ENCODE measurements at regions not wholly inside any gene's neighbourhood (a gene's known extent, or its start where the extent isn't known, plus 50 kb on each side); places are given as distances from the start of the nearest gene placed in this dataset.
"Not testable (repeated sequence)": the region's sequence is repeated elsewhere in the genome, so short reads cannot be mapped to it uniquely, and the experiment has no call there.

GRCh38 chr1:73842436-73842835 lies 355.5 kb downstream of the LRRIQ3 start:
- no peak for DNase-seq

GRCh38 chr1:73839922-73840321 lies 358.1 kb downstream of the LRRIQ3 start:
- no peak for DNase-seq

DNA sequence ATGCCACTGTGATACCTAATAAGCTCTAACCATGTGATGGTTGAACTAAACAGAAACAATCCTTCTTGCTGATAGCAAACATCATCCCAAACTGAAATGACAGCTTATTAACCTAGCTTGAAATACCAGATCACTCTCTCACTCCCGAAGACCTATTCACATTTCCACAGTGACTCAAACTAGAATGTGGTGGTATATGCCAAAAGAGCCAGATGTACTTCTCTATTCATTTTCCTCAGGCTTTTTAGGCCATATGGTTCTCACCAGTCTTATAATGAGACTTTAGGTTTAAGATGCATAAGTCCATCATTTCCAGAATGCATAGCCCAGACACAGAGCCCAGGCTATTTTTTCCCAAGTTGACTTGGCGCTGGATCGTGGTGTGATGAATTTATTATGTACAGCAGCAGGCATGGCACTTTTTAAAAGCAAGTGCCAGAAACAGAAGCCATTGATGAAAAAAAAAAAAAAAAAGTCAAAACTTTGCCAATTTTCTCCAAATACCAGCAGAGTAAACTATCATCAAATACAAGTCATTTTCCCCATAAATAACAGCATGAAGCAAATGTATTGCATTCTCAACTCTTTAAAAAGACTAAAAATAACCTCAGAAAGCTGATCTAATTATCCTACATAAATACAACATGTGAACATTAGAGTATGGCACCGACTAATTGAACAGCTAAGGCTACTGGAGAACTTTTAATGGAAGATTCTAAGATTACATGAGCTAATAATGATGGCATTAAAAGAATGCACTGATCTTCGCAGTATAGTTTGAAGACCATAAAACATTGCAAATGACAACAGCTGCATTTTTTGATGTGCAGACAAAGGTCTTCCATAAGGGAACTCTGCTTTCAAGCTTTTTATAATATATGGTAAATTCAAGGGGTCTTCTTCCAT lies 365.4 kb downstream of the LRRIQ3 start:
- DNase-seq = no peak

DNA sequence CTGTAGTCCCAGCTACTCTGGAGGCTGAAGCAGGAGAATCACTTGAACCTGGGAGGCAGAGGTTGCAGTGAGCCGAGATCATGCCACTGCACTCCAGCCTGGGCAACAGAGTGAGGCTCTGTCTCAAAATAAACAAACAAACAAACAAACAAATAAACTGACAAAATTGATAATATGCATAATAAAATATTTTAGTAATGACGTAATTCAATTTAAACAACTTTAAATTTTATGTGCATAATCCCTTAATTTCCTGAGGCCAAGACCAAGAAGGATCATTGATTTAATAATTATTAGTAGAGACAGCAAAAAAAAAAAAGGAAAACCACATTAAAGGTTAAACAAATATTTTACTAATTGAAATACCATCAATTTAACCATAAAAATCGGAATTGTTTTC lies 370.7 kb downstream of the LRRIQ3 start:
- DNase-seq = not testable (repeated sequence)

DNA sequence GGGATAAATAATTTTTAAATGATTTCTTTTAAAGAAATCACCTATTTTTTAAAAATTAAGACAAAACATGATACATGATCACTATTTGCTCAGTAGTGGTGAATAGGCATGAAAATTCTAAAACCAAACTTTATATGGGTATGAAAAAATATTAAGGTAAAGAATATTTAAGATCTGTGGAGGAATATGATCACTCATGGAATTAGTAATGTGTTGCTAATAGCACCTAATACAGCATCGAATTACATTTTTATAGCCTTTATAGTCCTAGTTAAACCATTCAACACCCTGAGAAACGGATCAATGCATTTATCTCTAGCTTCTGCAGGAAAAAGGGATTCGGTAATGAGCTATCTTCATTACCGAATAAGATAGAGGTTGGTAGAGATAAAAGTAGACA lies 373.9 kb downstream of the LRRIQ3 start:
- DNase-seq = no peak

DNA sequence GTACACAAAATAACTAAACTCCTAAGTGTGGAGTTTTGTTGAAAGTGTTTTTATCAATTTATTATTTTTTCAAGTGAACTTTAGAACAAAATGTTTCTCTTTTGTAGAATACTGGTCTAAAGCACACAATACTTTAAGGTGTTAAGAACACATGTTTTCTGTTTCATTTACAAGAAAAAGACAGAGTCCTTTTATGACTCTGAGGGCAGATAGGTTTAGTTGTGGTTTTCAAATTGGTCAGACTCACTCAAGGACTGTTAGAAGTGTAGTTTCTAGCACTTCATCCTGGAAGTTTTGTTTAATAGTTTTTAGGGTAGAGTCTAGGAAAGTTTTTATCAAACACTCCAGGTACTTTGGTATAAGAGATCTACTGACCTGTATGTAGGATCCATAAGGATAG lies 376.5 kb downstream of the LRRIQ3 start:
- no peak for DNase-seq

DNA sequence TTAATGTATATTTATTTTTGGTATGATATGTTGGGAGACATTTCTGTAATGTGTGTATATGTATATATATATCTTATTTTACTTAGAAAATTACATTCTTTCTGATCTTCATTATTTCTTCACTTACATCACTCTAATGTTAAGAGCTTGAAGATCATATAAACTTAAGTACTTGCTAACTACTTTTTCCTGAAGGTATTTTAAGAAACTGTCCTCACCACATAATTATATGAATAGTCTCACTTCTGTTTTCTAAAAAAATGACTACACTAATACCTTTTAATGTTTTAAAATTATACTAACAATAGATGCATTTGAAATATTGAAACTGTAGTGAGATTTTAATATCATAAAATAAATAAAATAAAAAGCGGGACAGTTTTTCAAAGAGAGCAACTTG lies 377.1 kb downstream of the LRRIQ3 start:
- no peak for DNase-seq

GRCh38 chr1:73813716-73814115 lies 384.3 kb downstream of the LRRIQ3 start:
- DNase-seq = no peak

- DNase-seq = no peak
These were observed 384.7 kb downstream of the LRRIQ3 start for GRCh38 chr1:73813236-73813635.

DNA sequence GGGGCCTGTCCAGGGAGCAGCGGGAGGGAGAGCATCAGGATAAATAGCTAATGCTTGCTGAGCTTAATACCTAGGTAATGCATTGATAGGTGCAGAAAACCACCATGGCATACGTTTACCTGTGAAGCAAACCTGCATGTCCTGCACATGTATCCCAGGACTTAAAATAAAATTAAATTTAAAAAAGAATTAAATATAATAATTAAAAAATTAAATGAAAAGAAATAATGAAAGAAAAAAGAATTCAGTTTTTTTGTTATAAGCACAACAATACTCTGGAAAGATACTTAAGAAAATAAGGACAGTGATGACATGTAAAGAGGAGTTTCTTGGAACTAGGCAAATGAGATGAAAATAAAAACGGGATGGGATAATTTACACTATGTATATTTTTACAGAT lies 386.2 kb downstream of the LRRIQ3 start:
- DNase-seq = no peak

- DNase-seq = no peak
These were observed 393.0 kb downstream of the LRRIQ3 start for GRCh38 chr1:73804935-73805334.

GRCh38 chr1:73803380-73803779 lies 394.6 kb downstream of the LRRIQ3 start:
- DNase-seq = no peak

- DNase-seq = no peak
These were observed 396.0 kb downstream of the LRRIQ3 start for GRCh38 chr1:73801912-73802429.

- DNase-seq = no peak
These were observed 397.6 kb downstream of the LRRIQ3 start for GRCh38 chr1:73800376-73800775.

- DNase-seq = no peak
These were observed 408.0 kb downstream of the LRRIQ3 start for GRCh38 chr1:73789965-73790364.

DNA sequence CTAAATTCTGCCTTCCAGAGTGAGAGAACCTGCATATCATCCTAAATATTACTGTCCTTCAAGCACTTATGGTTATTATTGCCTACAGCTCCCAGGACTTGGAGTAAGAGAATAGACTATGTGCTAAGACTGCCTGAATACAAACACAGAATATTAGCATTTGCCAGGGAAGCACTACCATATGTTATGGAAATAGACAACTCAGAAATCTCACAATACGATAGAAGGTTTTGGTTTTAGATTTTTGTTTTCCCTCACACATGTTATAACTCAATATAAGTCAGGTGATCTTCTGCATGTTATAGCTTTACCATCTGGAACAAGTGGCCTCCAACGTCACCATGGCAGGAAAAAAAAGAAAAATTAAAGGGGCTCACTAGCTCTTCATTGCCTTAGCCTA lies 413.9 kb downstream of the LRRIQ3 start:
- no peak for DNase-seq

DNA sequence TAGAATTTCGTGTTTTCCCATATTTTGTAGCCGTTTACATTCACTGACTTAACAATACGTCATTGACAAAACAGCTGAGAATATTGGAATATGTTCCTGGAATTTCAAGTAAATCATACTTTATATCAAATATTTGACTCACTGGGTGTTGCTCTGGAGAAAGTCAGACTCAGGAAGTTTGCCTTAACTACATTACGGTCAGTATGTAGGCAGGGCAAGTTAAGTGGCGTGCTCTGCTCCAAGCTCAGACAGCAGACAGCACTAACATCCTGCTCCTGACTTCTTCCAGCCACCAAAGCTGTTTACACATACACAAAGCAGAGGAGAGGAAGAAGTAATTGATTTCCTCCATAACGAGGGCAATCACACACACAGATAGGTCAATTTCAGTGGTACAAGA lies 414.6 kb downstream of the LRRIQ3 start:
- DNase-seq = no peak

- DNase-seq = no peak
These were observed 415.1 kb downstream of the LRRIQ3 start for GRCh38 chr1:73782901-73783300.

DNA sequence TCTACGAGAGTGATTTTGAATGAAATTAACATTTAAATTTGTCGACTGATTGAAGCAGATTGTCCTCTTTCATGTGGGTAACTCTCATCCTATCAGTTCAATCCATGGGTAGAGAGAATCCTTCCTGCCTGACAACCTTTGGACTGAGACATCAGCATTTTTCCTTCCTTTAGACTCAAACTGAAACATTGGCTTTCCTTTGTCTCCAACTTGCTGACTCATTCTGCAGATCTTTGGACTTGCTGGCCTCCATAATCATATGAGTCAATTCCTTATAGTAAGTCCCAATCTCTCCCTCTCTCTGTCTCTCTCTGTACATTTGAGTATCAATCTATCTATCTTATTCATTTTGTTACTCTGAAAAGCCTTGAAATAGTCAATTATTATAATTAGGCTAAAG lies 416.7 kb downstream of the LRRIQ3 start:
- no peak for DNase-seq

DNA sequence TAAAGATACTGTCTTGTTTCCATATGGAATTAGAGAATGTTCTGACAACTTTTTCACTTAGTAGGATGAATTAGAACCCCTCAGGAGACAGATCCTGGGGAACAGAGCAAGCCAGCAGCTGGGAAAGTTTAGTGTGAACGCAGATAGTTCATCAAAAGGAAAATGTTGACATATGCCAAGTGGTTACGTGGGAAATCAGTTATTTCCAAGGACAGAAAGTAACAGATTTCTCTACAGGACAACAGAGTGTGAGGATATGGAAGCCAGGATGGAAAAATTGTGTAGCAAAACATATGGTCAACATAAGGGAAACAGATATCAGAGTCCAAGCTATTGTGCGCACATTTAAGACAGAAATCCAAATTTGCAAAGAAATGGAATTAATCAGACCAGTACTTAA lies 419.5 kb downstream of the LRRIQ3 start:
- no peak for DNase-seq

DNA sequence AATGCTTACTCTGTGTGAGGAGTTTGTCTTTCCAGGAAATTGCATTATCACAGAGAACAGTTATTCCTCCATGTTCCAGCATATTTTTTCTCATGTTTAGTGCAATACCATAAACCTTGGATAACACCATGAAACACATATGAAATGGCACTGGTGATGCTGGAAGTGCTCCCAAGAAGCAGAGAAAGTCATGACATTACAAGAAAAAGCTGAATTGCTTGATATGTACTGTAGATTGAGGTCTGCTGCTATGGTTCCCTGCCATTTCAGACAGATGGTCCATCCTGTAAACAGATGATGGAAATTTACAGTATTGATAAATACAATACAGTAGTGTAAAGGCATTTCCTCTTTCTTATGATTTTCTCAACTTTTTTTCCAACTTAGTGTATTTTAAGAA lies 422.1 kb downstream of the LRRIQ3 start:
- DNase-seq = no peak

DNA sequence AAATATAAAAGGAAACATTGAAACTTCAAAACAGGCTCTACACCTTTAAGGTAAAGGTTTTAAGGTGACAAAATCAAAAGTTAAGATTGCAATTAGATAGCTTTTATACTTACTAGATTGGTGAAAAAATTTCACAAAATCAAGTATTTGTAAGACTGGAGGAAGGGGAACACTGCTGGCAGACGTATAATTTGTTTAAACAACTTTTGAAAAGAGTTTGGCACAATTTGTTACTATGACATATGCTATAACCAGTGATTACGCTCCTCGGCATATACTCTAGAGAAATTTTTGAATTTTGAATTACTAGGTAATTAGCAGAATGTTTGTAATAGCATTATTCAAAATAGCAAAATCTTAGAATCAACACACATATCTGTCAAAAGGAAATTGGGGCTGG lies 425.0 kb downstream of the LRRIQ3 start:
- no peak for DNase-seq

GRCh38 chr1:73771396-73771795 lies 426.6 kb downstream of the LRRIQ3 start:
- no peak for DNase-seq

DNA sequence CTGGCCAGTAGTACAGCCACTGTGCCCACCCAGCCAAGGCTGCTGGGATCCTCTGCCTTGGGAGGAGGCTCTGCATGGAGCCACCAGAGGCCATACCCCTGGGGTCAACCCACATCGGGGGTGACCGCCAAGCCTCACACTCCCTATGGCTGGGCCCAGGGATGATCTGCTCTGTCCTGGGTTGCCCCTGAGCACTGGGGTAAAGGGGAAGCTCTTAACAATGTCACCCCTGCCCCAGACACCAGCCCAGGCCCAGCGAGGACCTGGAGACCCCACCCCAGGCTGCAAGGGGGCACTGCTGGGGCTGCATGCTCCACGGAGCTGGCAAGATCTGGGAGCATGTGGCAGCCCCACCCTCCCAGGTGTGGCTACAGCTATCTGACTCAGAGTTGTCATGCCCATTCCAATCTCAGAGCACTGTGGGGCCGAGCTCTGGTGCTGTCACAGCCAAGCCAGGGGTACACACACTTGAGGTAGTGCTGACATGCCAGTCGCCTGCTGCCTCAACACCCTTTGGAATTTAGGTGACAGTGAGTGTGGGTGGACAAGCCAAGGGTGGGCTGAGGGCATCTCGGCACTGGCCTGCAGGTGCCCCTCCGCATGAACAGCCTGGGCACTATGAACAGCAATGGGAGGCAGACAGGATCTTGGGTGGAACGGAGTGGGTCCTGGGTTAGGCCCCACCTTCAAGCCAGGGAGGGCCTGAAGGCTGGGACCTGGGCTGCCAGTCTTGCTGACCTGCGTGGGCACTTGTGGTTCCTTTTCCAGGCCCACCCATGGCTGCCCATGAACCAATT lies 427.7 kb downstream of the LRRIQ3 start:
- no peak for DNase-seq

Data from activated effector memory CD4-positive, alpha-beta T cell treated with anti-CD3 and anti-CD28 coated beads, Interleukin-2, amount 50 U/mL, for 16 hours (primary cell).